ENCODE measurements at regions not wholly inside any gene's neighbourhood (a gene's known extent, or its start where the extent isn't known, plus 50 kb on each side); places are given as distances from the start of the nearest gene placed in this dataset.

GRCh38 chr10:124346831-124347230 is 71.9 kb downstream of the OAT start:
- Histone ChIP-seq H3K9me3 (ENCODE audit: control insufficient read depth, low read length) (no peaks in the 10 kb centered on the region), H3K4me3 (ENCODE audit: low read length) (no peak overlapping the region), H3K27me3 (ENCODE audit: control insufficient read depth, insufficient read depth, low read length) (no peaks in the 10 kb centered on the region), H3K9ac (ENCODE audit: low read length) (no peak overlapping the region), H3K4me1 (ENCODE audit: control insufficient read depth, insufficient read depth, low read length) (no peaks in the 10 kb centered on the region), H3K36me3 (ENCODE audit: control insufficient read depth, insufficient read depth, low read length) (no peaks in the 10 kb centered on the region)

- H3K27me3 ChIP-seq (ENCODE audit: control insufficient read depth, insufficient read depth, low read length): no peaks in the 10 kb centered on the region
- H3K4me1 ChIP-seq (ENCODE audit: control insufficient read depth, insufficient read depth, low read length): no peaks in the 10 kb centered on the region
- H3K36me3 ChIP-seq (ENCODE audit: control insufficient read depth, insufficient read depth, low read length): no peaks in the 10 kb centered on the region
- H3K4me3 ChIP-seq (ENCODE audit: low read length): no peak overlapping the region
- H3K9me3 ChIP-seq (ENCODE audit: control insufficient read depth, low read length): no peaks in the 10 kb centered on the region
- no peak overlapping the region for H3K9ac ChIP-seq (ENCODE audit: low read length)
These were observed 73.2 kb downstream of the OAT start for GRCh38 chr10:124345521-124345920.

GRCh38 chr10:124344931-124345330 is 73.8 kb downstream of the OAT start:
- H3K27me3 ChIP-seq (ENCODE audit: control insufficient read depth, insufficient read depth, low read length): no peaks in the 10 kb centered on the region
- H3K4me1 ChIP-seq (ENCODE audit: control insufficient read depth, insufficient read depth, low read length): no peaks in the 10 kb centered on the region
- H3K4me3 ChIP-seq (ENCODE audit: low read length): no peak overlapping the region
- no peak overlapping the region for H3K9ac ChIP-seq (ENCODE audit: low read length)
- H3K9me3 ChIP-seq (ENCODE audit: control insufficient read depth, low read length): no peaks in the 10 kb centered on the region
- no peaks in the 10 kb centered on the region for H3K36me3 ChIP-seq (ENCODE audit: control insufficient read depth, insufficient read depth, low read length)

- Histone ChIP-seq H3K27me3 (ENCODE audit: control insufficient read depth, insufficient read depth, low read length) (no peaks in the 10 kb centered on the region), H3K9ac (ENCODE audit: low read length) (no peak overlapping the region), H3K36me3 (ENCODE audit: control insufficient read depth, insufficient read depth, low read length) (no peaks in the 10 kb centered on the region)
These were observed 74.5 kb downstream of the OAT start for GRCh38 chr10:124344266-124344590.

GRCh38 chr10:124343351-124344265 is 75.1 kb downstream of the OAT start:
- no peaks in the 10 kb centered on the region for H3K4me1 ChIP-seq (ENCODE audit: control insufficient read depth, insufficient read depth, low read length)
- no peak overlapping the region for H3K9ac ChIP-seq (ENCODE audit: low read length)
- H3K4me3 ChIP-seq (ENCODE audit: low read length): no peak overlapping the region
- H3K27me3 ChIP-seq (ENCODE audit: control insufficient read depth, insufficient read depth, low read length): no peaks in the 10 kb centered on the region
- no peaks in the 10 kb centered on the region for H3K9me3 ChIP-seq (ENCODE audit: control insufficient read depth, low read length)
- no peaks in the 10 kb centered on the region for H3K36me3 ChIP-seq (ENCODE audit: control insufficient read depth, insufficient read depth, low read length)

More at GRCh38 chr10:124344266-124344590, 74.5 kb downstream of the OAT start:
- Histone ChIP-seq H3K4me1 (ENCODE audit: control insufficient read depth, insufficient read depth, low read length) (no peaks in the 10 kb centered on the region), H3K9me3 (ENCODE audit: control insufficient read depth, low read length) (no peaks in the 10 kb centered on the region), H3K4me3 (ENCODE audit: low read length) (no peak overlapping the region)

GRCh38 chr10:124342821-124343170 is 75.9 kb downstream of the OAT start:
- Histone ChIP-seq H3K36me3 (ENCODE audit: control insufficient read depth, insufficient read depth, low read length) (no peaks in the 10 kb centered on the region), H3K4me3 (ENCODE audit: low read length) (no peak overlapping the region), H3K4me1 (ENCODE audit: control insufficient read depth, insufficient read depth, low read length) (no peaks in the 10 kb centered on the region), H3K9ac (ENCODE audit: low read length) (no peak overlapping the region), H3K27me3 (ENCODE audit: control insufficient read depth, insufficient read depth, low read length) (no peaks in the 10 kb centered on the region), H3K9me3 (ENCODE audit: control insufficient read depth, low read length) (no peaks in the 10 kb centered on the region)

GRCh38 chr10:124342136-124342820 is 76.4 kb downstream of the OAT start:
- Histone ChIP-seq H3K9me3 (ENCODE audit: control insufficient read depth, low read length) (no peaks in the 10 kb centered on the region), H3K4me1 (ENCODE audit: control insufficient read depth, insufficient read depth, low read length) (no peaks in the 10 kb centered on the region), H3K4me3 (ENCODE audit: low read length) (no peak overlapping the region), H3K36me3 (ENCODE audit: control insufficient read depth, insufficient read depth, low read length) (no peaks in the 10 kb centered on the region), H3K9ac (ENCODE audit: low read length) (no peak overlapping the region), H3K27me3 (ENCODE audit: control insufficient read depth, insufficient read depth, low read length) (no peaks in the 10 kb centered on the region)

- H3K27me3 ChIP-seq (ENCODE audit: control insufficient read depth, insufficient read depth, low read length): no peaks in the 10 kb centered on the region
- no peak overlapping the region for H3K9ac ChIP-seq (ENCODE audit: low read length)
- no peaks in the 10 kb centered on the region for H3K9me3 ChIP-seq (ENCODE audit: control insufficient read depth, low read length)
- no peaks in the 10 kb centered on the region for H3K4me1 ChIP-seq (ENCODE audit: control insufficient read depth, insufficient read depth, low read length)
- H3K36me3 ChIP-seq (ENCODE audit: control insufficient read depth, insufficient read depth, low read length): no peaks in the 10 kb centered on the region
- no peak overlapping the region for H3K4me3 ChIP-seq (ENCODE audit: low read length)
These were observed 77.0 kb downstream of the OAT start for GRCh38 chr10:124341768-124342135.

- Histone ChIP-seq H3K4me3 (ENCODE audit: low read length) (no peak overlapping the region), H3K9ac (ENCODE audit: low read length) (no peak overlapping the region), H3K36me3 (ENCODE audit: control insufficient read depth, insufficient read depth, low read length) (no peaks in the 10 kb centered on the region), H3K4me1 (ENCODE audit: control insufficient read depth, insufficient read depth, low read length) (no peaks in the 10 kb centered on the region), H3K9me3 (ENCODE audit: control insufficient read depth, low read length) (no peaks in the 10 kb centered on the region), H3K27me3 (ENCODE audit: control insufficient read depth, insufficient read depth, low read length) (no peaks in the 10 kb centered on the region)
These were observed 78.5 kb downstream of the OAT start for GRCh38 chr10:124340033-124340760.

GRCh38 chr10:124339119-124340032 is 79.3 kb downstream of the OAT start:
- no peaks in the 10 kb centered on the region for H3K9me3 ChIP-seq (ENCODE audit: control insufficient read depth, low read length)
- H3K27me3 ChIP-seq (ENCODE audit: control insufficient read depth, insufficient read depth, low read length): no peaks in the 10 kb centered on the region
- H3K4me3 ChIP-seq (ENCODE audit: low read length): no peak overlapping the region
- no peak overlapping the region for H3K9ac ChIP-seq (ENCODE audit: low read length)
- H3K36me3 ChIP-seq (ENCODE audit: control insufficient read depth, insufficient read depth, low read length): no peaks in the 10 kb centered on the region
- H3K4me1 ChIP-seq (ENCODE audit: control insufficient read depth, insufficient read depth, low read length): no peaks in the 10 kb centered on the region

GRCh38 chr10:124338276-124338925 is 80.3 kb downstream of the OAT start:
- Histone ChIP-seq H3K36me3 (ENCODE audit: control insufficient read depth, insufficient read depth, low read length) (no peaks in the 10 kb centered on the region), H3K9ac (ENCODE audit: low read length) (no peak overlapping the region), H3K4me3 (ENCODE audit: low read length) (no peak overlapping the region), H3K27me3 (ENCODE audit: control insufficient read depth, insufficient read depth, low read length) (no peaks in the 10 kb centered on the region), H3K9me3 (ENCODE audit: control insufficient read depth, low read length) (no peaks in the 10 kb centered on the region), H3K4me1 (ENCODE audit: control insufficient read depth, insufficient read depth, low read length) (no peaks in the 10 kb centered on the region)
